ENCODE measurements at regions not wholly inside any gene's neighbourhood (a gene's known extent, or its start where the extent isn't known, plus 50 kb on each side); places are given as distances from the start of the nearest gene placed in this dataset.

- Histone ChIP-seq H4K8ac (ENCODE audit: extremely low read depth, insufficient read depth, low read length) (no peak overlapping the region), H3K27me3 (replicated peaks in 1 of 4; ENCODE audit: control insufficient read depth in 3 of 4, extremely low read depth in 1 of 4, insufficient read depth in 3 of 4, low read length in 3 of 4) (no peaks in the 10 kb centered on the region), H4K91ac (replicated peaks; ENCODE audit: insufficient read length, low read length) (no peak overlapping the region), H2BK12ac (ENCODE audit: low read depth, low read length) (no peak overlapping the region), H3K27ac (ENCODE audit: low read depth, low read length) (no peak overlapping the region), H3K18ac (ENCODE audit: extremely low read depth, low read length) (no peak overlapping the region), H3K9ac (replicated peaks in 1 of 4; ENCODE audit: extremely low read depth in 1 of 4, low read depth in 3 of 4, low read length in 3 of 4) (no peak overlapping the region), H2BK20ac (ENCODE audit: low read length) (no peak overlapping the region), H3K4me3 (ENCODE audit: extremely low read depth in 1 of 4, insufficient read depth in 2 of 4, low read depth in 3 of 4, low read length in 4 of 4) (no peak overlapping the region), H4K20me1 (replicated peaks in 1 of 2; ENCODE audit: control insufficient read depth in 1 of 2, insufficient read depth in 2 of 2, low read length in 2 of 2) (no peaks in the 10 kb centered on the region), H3K4ac (replicated peaks; ENCODE audit: insufficient read length, low read depth, low read length) (no peak overlapping the region), H2AFZ (ENCODE audit: low read length) (no peak overlapping the region), H4K5ac (ENCODE audit: insufficient read length, low read depth, low read length) (no peak overlapping the region), H3K23ac (ENCODE audit: insufficient read length) (no peak overlapping the region), H3K14ac (ENCODE audit: insufficient read length) (no peak overlapping the region), H3K79me2 (ENCODE audit: control insufficient read depth in 1 of 2, insufficient read depth in 2 of 2, low read length in 2 of 2) (no peaks in the 10 kb centered on the region), H2AK5ac (ENCODE audit: low read depth, low read length) (no peak overlapping the region), H3K79me1 (ENCODE audit: low read depth, low read length) (no peaks in the 10 kb centered on the region), H2BK120ac (replicated peaks; ENCODE audit: low read depth, low read length) (no peak overlapping the region), H3K4me1 (replicated peaks in 1 of 4; ENCODE audit: control insufficient read depth in 3 of 4, insufficient read depth in 4 of 4, low read length in 3 of 4) (no peaks in the 10 kb centered on the region), H3K56ac (replicated peaks; ENCODE audit: insufficient read length, low read depth, low read length) (no peak overlapping the region), H3K9me3 (ENCODE audit: insufficient read depth in 2 of 2, low read depth in 1 of 2, low read length in 1 of 2) (no peaks in the 10 kb centered on the region), H2BK5ac (ENCODE audit: low read depth, low read length) (no peak overlapping the region), H3K4me2 (ENCODE audit: insufficient read depth in 1 of 2, low read depth in 2 of 2, low read length in 2 of 2) (no peak overlapping the region), H3K36me3 (ENCODE audit: control insufficient read depth in 2 of 4, insufficient read depth in 4 of 4, low read length in 3 of 4) (no peaks in the 10 kb centered on the region), H2BK15ac (ENCODE audit: low read length) (no peak overlapping the region), H3K23me2 (ENCODE audit: low read depth, low read length) (no peaks in the 10 kb centered on the region)
- TF ChIP-seq USF2 (IDR thresholded peaks at IDR 0.05; ENCODE audit: low read length) (no peak), RAD21 (IDR thresholded peaks at IDR 0.05 in 1 of 2, conservative IDR thresholded peaks at IDR 0.05 in 1 of 2; ENCODE audit: low read depth in 2 of 2, low read length in 2 of 2) (no peak)
- ChIA-PET CTCF (ENCODE audit: partially characterized antibody) (interaction anchor here (0.9 to 1.5 kb wide), 4 partner anchors 16 to 102 kb away, joined by 3 to 5 read pairs (median 4); no protein-coding TSS in a partner anchor), POLR2A (ENCODE audit: partially characterized antibody) (interaction anchor here (0.7 kb wide), 1 partner anchor 24 kb away, joined by 3 read pairs; no protein-coding TSS in a partner anchor)
- 88% methylated on average over 2 of the region's 2 CpGs; no CpG with 5 or more reads in 1 of the 2 experiments for WGBS, 2 experiments (ENCODE audit: extremely low coverage in 1 of 2, insufficient coverage in 1 of 2, insufficient read length in 1 of 2, insufficient replicate concordance in 2 of 2, low coverage in 1 of 2, low lambda C conversion rate in 2 of 2, missing lambda C conversion rate in 1 of 2)
- DNase-seq (ENCODE audit: low read depth in 1 of 2, low spot score in 2 of 2) (no peak), FAIRE-seq (no peak)
These were observed 94.0 kb downstream of the SLC10A2 start for GRCh38 chr13:102972191-102972590.

Data from H1 (cell line).